Keratinocyte (primary cell): ENCODE measurements at regions not wholly inside any gene's neighbourhood (a gene's known extent, or its start where the extent isn't known, plus 50 kb on each side); places are given as distances from the start of the nearest gene placed in this dataset.

ENCODE experiments used
- CTCF ChIP-seq, 3 experiments: IDR thresholded peaks in 1 of 3; conservative IDR thresholded peaks in 1 of 3; optimal IDR thresholded peaks in 1 of 3; 2 replicates in 2 of 3; 3 replicates in 1 of 3; pipeline versions ENCODE3 to v1.5.1; 2011; ENCODE audit warnings: low read length in 3 of 3, mild to moderate bottlenecking in 3 of 3, moderate library complexity in 2 of 3, control low read depth in 1 of 3, inconsistent platforms in 1 of 3; ENCODE audit not compliant: insufficient read depth in 2 of 3; ENCODE audit errors: extremely low read depth in 1 of 3
- EZH2 ChIP-seq: IDR thresholded peaks from one replicate; pipeline ENCODE4 v1.6.1; 2012; ENCODE audit warnings: inconsistent platforms, mild to moderate bottlenecking, low read length, moderate library complexity

DNA sequence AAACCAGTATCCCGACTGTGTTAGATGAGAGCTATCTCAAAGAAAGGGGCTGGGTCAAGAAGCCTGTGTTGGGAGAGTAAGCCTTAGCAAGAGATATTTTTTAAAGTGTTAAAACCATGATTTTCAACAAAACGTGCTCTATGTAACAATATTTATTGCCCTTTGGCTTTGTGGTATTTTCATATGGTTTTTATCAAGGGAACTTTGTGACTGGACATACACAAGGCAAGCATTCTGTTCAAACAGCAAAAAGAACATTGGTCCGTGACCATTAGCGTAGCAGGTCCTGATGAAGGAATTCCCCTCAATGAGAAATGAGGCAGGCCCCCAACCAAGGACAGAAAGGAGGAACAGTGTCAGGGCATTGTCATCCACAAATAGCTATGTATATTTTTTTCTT is 222.6 kb downstream of the MYLK4 start:
- TF ChIP-seq CTCF (optimal IDR thresholded peaks at IDR 0.05 in 1 of 3, IDR thresholded peaks at IDR 0.05 in 1 of 3, conservative IDR thresholded peaks at IDR 0.05 in 1 of 3; ENCODE audit: extremely low read depth in 1 of 3, insufficient read depth in 2 of 3, low read length in 3 of 3) = no peak
- no peak for TF ChIP-seq EZH2
